Right ventricle myocardium superior (tissue), 1 donor: ENCODE measurements at regions not wholly inside any gene's neighbourhood (a gene's known extent, or its start where the extent isn't known, plus 50 kb on each side); places are given as distances from the start of the nearest gene placed in this dataset.

Experiments
- ATAC-seq: fragments of 200-7000 bp; cut with Tn5 transposase; one replicate; pipeline ENCODE4 v1.9.1; 2020; ENCODE audit warnings: mild to moderate bottlenecking; ENCODE audit not compliant: poor library complexity
- DNase-seq: peaks from one replicate; pipeline ENCODE4 v3.0.0-alpha.2; 2020
- intact Hi-C: fragments of 100-400 bp; cut with DNase I; formaldehyde crosslinking; loops from one replicate; pipeline ENCODE4 v1.11.2; 2022
- donor health status: DM: no; HTN: yes; CAD: no; lungs with severe emphysema.

- ATAC-seq (no peak), DNase-seq (peak; percentile 36)
- intact Hi-C loops = no loop called here
Measured at GRCh38 chr2:239778042-239778851, 246.9 kb downstream of the NDUFA10 start.

DNA sequence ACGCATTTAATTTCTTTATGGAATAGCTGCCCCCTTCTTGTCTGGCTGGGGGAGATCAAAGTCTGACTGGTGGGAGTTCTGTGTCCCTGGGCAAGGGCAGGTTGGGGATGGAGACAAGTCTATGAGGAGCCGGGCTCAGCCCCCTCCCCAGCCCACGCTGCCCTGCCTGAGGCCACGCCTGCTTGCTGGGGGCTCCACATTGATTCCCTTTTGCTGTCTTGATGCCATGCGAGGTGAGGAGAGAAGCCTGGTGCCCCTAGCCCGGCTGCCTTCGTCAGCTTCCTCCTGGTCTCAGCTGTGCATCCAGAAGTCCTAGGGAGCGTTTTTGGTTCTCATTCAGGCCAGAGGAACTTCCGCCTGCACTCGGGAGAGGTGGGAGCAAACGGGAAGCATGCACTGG is 247.9 kb downstream of the NDUFA10 start:
- DNase-seq (peak; percentile 16), ATAC-seq (no peak)
- intact Hi-C loops = no loop called here

GRCh38 chr2:239776436-239777005 is 248.6 kb downstream of the NDUFA10 start:
- no peak for ATAC-seq
- intact Hi-C loops = no loop called here

GRCh38 chr2:239775623-239776435 is 249.3 kb downstream of the NDUFA10 start:
- DNase-seq (no peak), ATAC-seq (no peak)
- intact Hi-C loops = no loop called here

More at GRCh38 chr2:239776436-239777005, 248.6 kb downstream of the NDUFA10 start:
- DNase-seq = peak; percentile 26

DNA sequence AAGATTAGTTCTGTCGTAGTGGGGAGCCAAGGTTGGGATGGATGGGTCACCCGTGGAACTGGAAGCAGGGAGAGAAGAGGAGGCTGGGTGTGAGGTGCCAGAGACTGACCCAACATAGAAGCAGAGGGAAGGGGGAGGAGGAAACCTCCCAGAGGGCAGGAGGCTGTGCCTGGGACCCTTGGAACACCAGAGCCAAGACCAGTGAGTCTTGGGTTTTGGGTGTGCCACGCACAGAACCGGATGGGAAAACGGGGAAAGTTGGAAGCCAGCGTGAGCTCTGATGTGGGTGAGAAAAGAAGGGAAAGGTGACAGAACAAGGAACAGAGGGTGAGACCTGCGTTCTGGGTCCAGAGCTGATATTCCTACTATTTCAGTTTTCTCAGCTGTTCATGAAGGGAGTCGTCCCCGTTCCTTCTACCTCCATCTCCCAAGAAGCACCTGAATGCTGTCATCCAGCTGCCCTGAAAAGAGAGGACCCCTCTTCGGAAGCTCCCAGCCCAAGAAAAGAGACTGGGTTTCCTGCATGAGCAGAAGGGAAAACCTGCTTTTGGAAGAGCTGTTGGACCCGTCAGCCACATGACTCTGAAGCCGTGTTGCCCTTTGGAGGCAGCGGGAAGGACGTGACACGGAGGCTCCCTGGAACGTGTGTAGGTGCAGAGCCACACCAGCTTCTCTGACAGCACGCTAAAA is 250.1 kb downstream of the NDUFA10 start:
- ATAC-seq (no peak), DNase-seq (no peak)
- intact Hi-C loops = no loop called here

- ATAC-seq = no peak
- intact Hi-C loops = no loop called here
- no peak for DNase-seq
Measured at GRCh38 chr2:239774142-239774462, 251.0 kb downstream of the NDUFA10 start.

DNA sequence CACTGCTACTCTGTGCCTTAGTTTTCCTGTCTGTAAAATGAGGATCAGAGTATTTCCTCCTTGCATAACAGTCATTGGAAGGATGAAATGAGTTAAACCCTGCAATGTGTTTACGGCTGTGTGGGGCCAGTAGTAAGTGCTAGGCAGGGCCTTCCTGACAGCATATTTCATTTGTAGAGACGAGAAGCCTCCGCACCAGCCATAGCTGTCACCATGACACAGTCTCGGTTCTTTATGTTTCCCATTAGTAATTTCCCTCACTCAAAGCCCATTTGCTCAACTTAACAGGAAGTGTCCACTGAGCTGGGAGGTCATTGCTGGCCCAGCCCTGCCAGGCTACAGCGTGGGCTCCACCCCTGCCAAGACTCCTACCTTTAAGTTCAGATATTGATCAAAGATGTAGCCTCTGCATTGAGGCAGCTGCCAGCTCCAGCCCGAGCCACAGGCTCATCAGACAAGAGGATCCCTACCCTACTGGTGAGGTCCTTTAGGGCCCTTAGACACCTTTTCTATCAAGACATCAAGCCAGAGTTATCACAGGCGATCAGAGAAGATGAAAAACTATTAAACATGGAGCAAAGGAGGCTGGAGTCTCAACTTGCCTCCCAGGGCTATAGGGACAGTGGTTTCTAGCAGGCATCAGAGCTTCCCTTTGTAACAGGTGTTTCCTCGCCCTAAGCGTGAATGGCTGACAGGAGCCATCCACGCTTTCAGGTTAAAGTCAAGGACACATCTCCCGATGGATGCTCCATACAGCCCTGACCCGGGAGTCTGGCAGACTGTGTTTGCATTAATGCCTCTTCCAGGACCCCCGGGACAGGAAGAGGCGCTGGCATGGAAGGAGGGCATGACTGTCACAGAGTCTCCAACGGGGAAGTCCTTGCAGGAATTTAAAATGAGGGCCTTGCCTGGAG is 251.7 kb downstream of the NDUFA10 start:
- ATAC-seq (no peak), DNase-seq (peak; percentile 5)
- intact Hi-C loops = no loop called here

GRCh38 chr2:239772721-239773120 is 252.4 kb downstream of the NDUFA10 start:
- DNase-seq = peak; percentile 7
- ATAC-seq = no peak
- intact Hi-C loops = no loop called here

GRCh38 chr2:239770246-239770639 is 254.9 kb downstream of the NDUFA10 start:
- no peak for ATAC-seq

GRCh38 chr2:239769554-239770245 is 255.4 kb downstream of the NDUFA10 start:
- ATAC-seq (no peak), DNase-seq (peak; percentile 27)
- intact Hi-C loops = no loop called here

More at GRCh38 chr2:239770246-239770639, 254.9 kb downstream of the NDUFA10 start:
- DNase-seq = peak; percentile 8
- intact Hi-C loops = no loop called here

DNA sequence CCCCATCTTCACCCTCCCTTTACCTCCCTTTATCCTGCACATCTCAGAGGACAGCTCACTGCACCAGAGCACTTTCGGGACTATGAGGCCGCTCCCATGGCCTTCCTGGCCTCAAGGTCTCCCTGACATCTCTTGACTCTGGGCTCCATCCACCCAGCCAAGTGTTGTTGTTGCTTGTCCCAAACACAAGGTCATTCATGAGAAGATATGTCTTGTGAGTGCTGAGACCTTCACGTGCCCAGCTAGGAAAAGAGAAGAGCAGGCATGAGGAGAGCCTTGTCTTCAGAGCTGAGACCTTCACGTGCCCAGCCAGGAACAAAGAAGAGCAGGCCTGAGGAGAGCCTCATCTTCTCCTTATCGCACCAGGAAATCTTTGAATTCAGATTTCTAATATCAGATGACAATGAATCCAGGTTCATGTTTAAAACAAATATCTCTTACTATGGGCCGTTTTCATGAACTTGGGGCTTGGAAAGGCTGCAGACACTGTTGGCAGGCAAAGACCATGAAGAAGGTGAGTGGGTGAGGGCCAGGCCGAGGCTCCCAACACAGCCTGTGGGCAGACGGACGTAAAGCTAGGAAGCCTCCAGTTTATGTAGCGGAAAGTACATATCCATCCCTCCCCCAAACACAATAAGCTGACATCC is 256.1 kb downstream of the NDUFA10 start:
- intact Hi-C loops = no loop called here
- ATAC-seq (no peak), DNase-seq (peak; percentile 10)

GRCh38 chr2:239768031-239768790 is 256.9 kb downstream of the NDUFA10 start:
- ATAC-seq (no peak), DNase-seq (peak; percentile 21)
- intact Hi-C loops = no loop called here

GRCh38 chr2:239767021-239767905 is 257.9 kb downstream of the NDUFA10 start:
- ATAC-seq = no peak
- peak; percentile 10 for DNase-seq
- intact Hi-C loops = no loop called here

DNA sequence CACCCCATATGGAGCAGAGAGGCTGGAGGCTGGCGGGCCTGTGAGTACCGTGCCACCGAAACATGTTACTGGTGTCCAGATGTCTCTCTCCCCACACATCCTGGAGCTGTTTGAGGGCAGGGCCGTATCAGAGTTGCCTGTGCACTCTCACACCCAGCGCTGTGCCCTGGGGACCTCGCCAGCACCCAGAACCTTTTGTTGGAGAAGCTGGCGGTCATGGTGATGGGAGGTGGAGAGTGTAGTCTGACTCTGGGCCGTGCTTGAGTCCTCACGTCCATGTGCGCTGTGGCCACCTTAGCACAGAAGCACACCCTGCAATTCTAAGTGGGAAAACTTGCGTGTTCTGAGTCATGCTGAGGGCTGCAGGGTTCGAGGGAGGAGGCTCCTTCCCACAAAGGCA is 259.2 kb downstream of the NDUFA10 start:
- DNase-seq = peak; percentile 24
- intact Hi-C loops = no loop called here
- ATAC-seq = no peak

- intact Hi-C loops = no loop called here
Measured at GRCh38 chr2:239765076-239765845, 259.9 kb downstream of the NDUFA10 start.

More at GRCh38 chr2:239765076-239765845, 259.9 kb downstream of the NDUFA10 start:
- peak; percentile 17 for DNase-seq
- no peak for ATAC-seq
